AG10803 (cell line): ENCODE measurements at regions not wholly inside any gene's neighbourhood (a gene's known extent, or its start where the extent isn't known, plus 50 kb on each side); places are given as distances from the start of the nearest gene placed in this dataset.
A peak's percentile ranks its signal among the peaks of the same experiment; 100 is the strongest.

Source experiments
- DNase-seq: peaks from one replicate; pipeline ENCODE4 v3.0.0; 2010; ENCODE audit warnings: low read depth
- H3K4me3 ChIP-seq: 2 replicates; pipeline ENCODE4 v1.5.1; 2011; ENCODE audit warnings: mild to moderate bottlenecking, low read length, control low read depth
- CTCF ChIP-seq: conservative IDR thresholded peaks from 2 replicates; pipeline ENCODE4 v1.5.1; 2011; ENCODE audit warnings: mild to moderate bottlenecking, low read length, control low read depth, inconsistent platforms

GRCh38 chr6:148137652-148138051, 205.0 kb upstream of the SASH1 start:
- no peak for TF ChIP-seq CTCF
- no peak for DNase-seq
- H3K4me3 ChIP-seq: no peak overlapping the region

GRCh38 chr6:148138573-148138972, 204.1 kb upstream of the SASH1 start:
- no peak for TF ChIP-seq CTCF
- no peak overlapping the region for H3K4me3 ChIP-seq
- DNase-seq: no peak

GRCh38 chr6:148140772-148141557, 201.7 kb upstream of the SASH1 start:
- DNase-seq: no peak
- H3K4me3 ChIP-seq: no peak overlapping the region
- TF ChIP-seq CTCF: no peak

- no peak overlapping the region for H3K4me3 ChIP-seq
- no peak for TF ChIP-seq CTCF
- DNase-seq: no peak
Observed at GRCh38 chr6:148142821-148143220, 199.8 kb upstream of the SASH1 start.

- DNase-seq: no peak
- no peak for TF ChIP-seq CTCF
- no peak overlapping the region for H3K4me3 ChIP-seq
Observed at GRCh38 chr6:148143771-148144170, 198.9 kb upstream of the SASH1 start.

GRCh38 chr6:148144917-148145521, 197.6 kb upstream of the SASH1 start:
- TF ChIP-seq CTCF: peak; percentile 92
- peak overlapping the region; percentile 35 for H3K4me3 ChIP-seq
- DNase-seq: peak; percentile 76

- H3K4me3 ChIP-seq: no peak overlapping the region
- DNase-seq: no peak
- no peak for TF ChIP-seq CTCF
Observed at GRCh38 chr6:148146717-148147462, 195.7 kb upstream of the SASH1 start.
